Renal cortical epithelial cell (primary cell): ENCODE measurements at regions not wholly inside any gene's neighbourhood (a gene's known extent, or its start where the extent isn't known, plus 50 kb on each side); places are given as distances from the start of the nearest gene placed in this dataset.
"Not testable (repeated sequence)": the region's sequence is repeated elsewhere in the genome, so short reads cannot be mapped to it uniquely, and the experiment has no call there.

ENCODE experiments used
- DNase-seq: peaks from one replicate; pipeline ENCODE4 v3.0.0-alpha.2; 2011; ENCODE audit warnings: low read depth

- no peak for DNase-seq
Observed at GRCh38 chr3:8128686-8129085, 372.9 kb upstream of the LMCD1 start.

- DNase-seq = no peak
Observed at GRCh38 chr3:8136553-8136952, 365.1 kb upstream of the LMCD1 start.

- peak; percentile 71 for DNase-seq
Observed at GRCh38 chr3:8143186-8143585, 358.4 kb upstream of the LMCD1 start.

- peak; percentile 55 for DNase-seq
Observed at GRCh38 chr3:8145661-8146060, 356.0 kb upstream of the LMCD1 start.

GRCh38 chr3:8147711-8148110, 353.9 kb upstream of the LMCD1 start:
- no peak for DNase-seq

GRCh38 chr3:8152821-8153418, 348.7 kb upstream of the LMCD1 start:
- peak; percentile 86 for DNase-seq

GRCh38 chr3:8153800-8154199, 347.8 kb upstream of the LMCD1 start:
- DNase-seq = no peak

- no peak for DNase-seq
Observed at GRCh38 chr3:8154617-8155016, 347.0 kb upstream of the LMCD1 start.

- DNase-seq = no peak
Observed at GRCh38 chr3:8156138-8156537, 345.5 kb upstream of the LMCD1 start.

- DNase-seq = no peak
Observed at GRCh38 chr3:8156831-8157230, 344.8 kb upstream of the LMCD1 start.

- DNase-seq = no peak
Observed at GRCh38 chr3:8157640-8158039, 344.0 kb upstream of the LMCD1 start.

GRCh38 chr3:8164145-8164544, 337.5 kb upstream of the LMCD1 start:
- no peak for DNase-seq

GRCh38 chr3:8166014-8166413, 335.6 kb upstream of the LMCD1 start:
- no peak for DNase-seq

- DNase-seq = no peak
Observed at GRCh38 chr3:8170971-8171508, 330.6 kb upstream of the LMCD1 start.

- no peak for DNase-seq
Observed at GRCh38 chr3:8173892-8174291, 327.7 kb upstream of the LMCD1 start.

- peak; percentile 68 for DNase-seq
Observed at GRCh38 chr3:8176759-8177483, 324.7 kb upstream of the LMCD1 start.

GRCh38 chr3:8178516-8178915, 323.1 kb upstream of the LMCD1 start:
- not testable (repeated sequence) for DNase-seq

GRCh38 chr3:8182904-8183303, 318.7 kb upstream of the LMCD1 start:
- no peak for DNase-seq

GRCh38 chr3:8183627-8184026, 318.0 kb upstream of the LMCD1 start:
- no peak for DNase-seq

- no peak for DNase-seq
Observed at GRCh38 chr3:8186213-8186612, 315.4 kb upstream of the LMCD1 start.

- DNase-seq = no peak
Observed at GRCh38 chr3:8187996-8188395, 313.6 kb upstream of the LMCD1 start.

- DNase-seq = no peak
Observed at GRCh38 chr3:8189051-8189450, 312.6 kb upstream of the LMCD1 start.

GRCh38 chr3:8191406-8191805, 310.2 kb upstream of the LMCD1 start:
- DNase-seq = no peak

- DNase-seq = no peak
Observed at GRCh38 chr3:8197384-8197783, 304.2 kb upstream of the LMCD1 start.
